ENCODE measurements at regions not wholly inside any gene's neighbourhood (a gene's known extent, or its start where the extent isn't known, plus 50 kb on each side); places are given as distances from the start of the nearest gene placed in this dataset.
"Not testable (repeated sequence)": the region's sequence is repeated elsewhere in the genome, so short reads cannot be mapped to it uniquely, and the experiment has no call there.

GRCh38 chr5:94102849-94103248 lies 361.4 kb upstream of the POU5F2 start:
- DNase-seq: no peak

- not testable (repeated sequence) for DNase-seq
These were observed 356.0 kb upstream of the POU5F2 start for GRCh38 chr5:94097384-94097783.

GRCh38 chr5:94094793-94095441 lies 353.5 kb upstream of the POU5F2 start:
- DNase-seq: no peak

- no peak for DNase-seq
These were observed 351.9 kb upstream of the POU5F2 start for GRCh38 chr5:94093300-94093699.

GRCh38 chr5:94086635-94087034 lies 345.2 kb upstream of the POU5F2 start:
- DNase-seq: not testable (repeated sequence)

- no peak for DNase-seq
These were observed 344.8 kb upstream of the POU5F2 start for GRCh38 chr5:94086194-94086593.

- DNase-seq: no peak
These were observed 341.0 kb upstream of the POU5F2 start for GRCh38 chr5:94082405-94082804.

- no peak for DNase-seq
These were observed 339.7 kb upstream of the POU5F2 start for GRCh38 chr5:94081088-94081487.

- no peak for DNase-seq
These were observed 339.0 kb upstream of the POU5F2 start for GRCh38 chr5:94080390-94080789.

- DNase-seq: no peak
These were observed 330.7 kb upstream of the POU5F2 start for GRCh38 chr5:94072116-94072515.

- DNase-seq: no peak
These were observed 325.2 kb upstream of the POU5F2 start for GRCh38 chr5:94066437-94067207.

GRCh38 chr5:94064025-94064424 lies 322.6 kb upstream of the POU5F2 start:
- no peak for DNase-seq

- no peak for DNase-seq
These were observed 316.3 kb upstream of the POU5F2 start for GRCh38 chr5:94057655-94058054.

- DNase-seq: no peak
These were observed 315.8 kb upstream of the POU5F2 start for GRCh38 chr5:94057217-94057616.

GRCh38 chr5:94049307-94049922 lies 308.0 kb upstream of the POU5F2 start:
- not testable (repeated sequence) for DNase-seq

GRCh38 chr5:94045839-94046782 lies 304.7 kb upstream of the POU5F2 start:
- no peak for DNase-seq

- DNase-seq: no peak
These were observed 301.9 kb upstream of the POU5F2 start for GRCh38 chr5:94043311-94043710.

- DNase-seq: no peak
These were observed 299.3 kb upstream of the POU5F2 start for GRCh38 chr5:94040591-94041148.

- no peak for DNase-seq
These were observed 297.7 kb upstream of the POU5F2 start for GRCh38 chr5:94039101-94039500.

GRCh38 chr5:94031631-94032030 lies 290.2 kb upstream of the POU5F2 start:
- no peak for DNase-seq

- no peak for DNase-seq
These were observed 286.6 kb upstream of the POU5F2 start for GRCh38 chr5:94028001-94028400.

- no peak for DNase-seq
These were observed 285.7 kb upstream of the POU5F2 start for GRCh38 chr5:94027145-94027544.
